SKM-1 (cell line): ENCODE measurements at regions not wholly inside any gene's neighbourhood (a gene's known extent, or its start where the extent isn't known, plus 50 kb on each side); places are given as distances from the start of the nearest gene placed in this dataset.
"Not testable (repeated sequence)": the region's sequence is repeated elsewhere in the genome, so short reads cannot be mapped to it uniquely, and the experiment has no call there.

Experiments used
- DNase-seq: peaks from one replicate; lab custom pipeline; 2025; ENCODE audit not compliant: unreplicated experiment; lab: John Stamatoyannopoulos, UW

- DNase-seq, result no peak
These were observed 326.8 kb downstream of the CCDC85A start for GRCh38 chr2:56510610-56511009.

GRCh38 chr2:56515399-56515798 is 331.6 kb downstream of the CCDC85A start:
- DNase-seq, result no peak

- no peak for DNase-seq
These were observed 336.0 kb downstream of the CCDC85A start for GRCh38 chr2:56519806-56520205.

GRCh38 chr2:56522605-56523089 is 338.9 kb downstream of the CCDC85A start:
- no peak for DNase-seq

GRCh38 chr2:56523816-56524215 is 340.0 kb downstream of the CCDC85A start:
- no peak for DNase-seq

- no peak for DNase-seq
These were observed 348.1 kb downstream of the CCDC85A start for GRCh38 chr2:56531668-56532420.

- DNase-seq, result no peak
These were observed 350.5 kb downstream of the CCDC85A start for GRCh38 chr2:56534321-56534720.

GRCh38 chr2:56537756-56538155 is 354.0 kb downstream of the CCDC85A start:
- no peak for DNase-seq

- DNase-seq, result no peak
These were observed 355.8 kb downstream of the CCDC85A start for GRCh38 chr2:56539618-56540017.

GRCh38 chr2:56540467-56540866 is 356.7 kb downstream of the CCDC85A start:
- no peak for DNase-seq

GRCh38 chr2:56540916-56541315 is 357.1 kb downstream of the CCDC85A start:
- DNase-seq, result no peak

GRCh38 chr2:56542213-56542612 is 358.4 kb downstream of the CCDC85A start:
- no peak for DNase-seq

- DNase-seq, result no peak
These were observed 381.4 kb downstream of the CCDC85A start for GRCh38 chr2:56565143-56565542.

- DNase-seq, result no peak
These were observed 387.3 kb downstream of the CCDC85A start for GRCh38 chr2:56571074-56571473.

- DNase-seq, result no peak
These were observed 392.2 kb downstream of the CCDC85A start for GRCh38 chr2:56576001-56576400.

- no peak for DNase-seq
These were observed 396.5 kb downstream of the CCDC85A start for GRCh38 chr2:56580242-56580641.

- DNase-seq, result no peak
These were observed 398.8 kb downstream of the CCDC85A start for GRCh38 chr2:56582570-56582969.

GRCh38 chr2:56583796-56584315 is 400.1 kb downstream of the CCDC85A start:
- no peak for DNase-seq

GRCh38 chr2:56587456-56587855 is 403.7 kb downstream of the CCDC85A start:
- DNase-seq, result no peak

- DNase-seq, result no peak
These were observed 405.4 kb downstream of the CCDC85A start for GRCh38 chr2:56589194-56589593.

GRCh38 chr2:56589835-56590234 is 406.0 kb downstream of the CCDC85A start:
- no peak for DNase-seq

- no peak for DNase-seq
These were observed 406.8 kb downstream of the CCDC85A start for GRCh38 chr2:56590611-56591010.

GRCh38 chr2:56606086-56606485 is 422.3 kb downstream of the CCDC85A start:
- not testable (repeated sequence) for DNase-seq
